HepG2 (cell line): ENCODE measurements at regions not wholly inside any gene's neighbourhood (a gene's known extent, or its start where the extent isn't known, plus 50 kb on each side); places are given as distances from the start of the nearest gene placed in this dataset.

Source experiments
- ARHGAP35 ChIP-seq: sonication (generic); formaldehyde crosslinking; IDR thresholded peaks from 2 replicates; pipeline ENCODE4 v1.9.0; 2022; ENCODE audit warnings: mild to moderate bottlenecking, inconsistent platforms, moderate library complexity, missing genetic modification reagents, borderline replicate concordance
- DZIP1 ChIP-seq: sonication (generic); formaldehyde crosslinking; IDR thresholded peaks from 2 replicates; pipeline ENCODE4 v1.5.0; 2020; ENCODE audit warnings: mild to moderate bottlenecking, missing genetic modification reagents
- FOXP4 ChIP-seq: sonication (generic); formaldehyde crosslinking; IDR thresholded peaks from 2 replicates; pipeline ENCODE4 v1.4.0; 2020; ENCODE audit warnings: missing genetic modification reagents
- HIC2 ChIP-seq: sonication (generic); formaldehyde crosslinking; IDR thresholded peaks from 2 replicates; pipeline ENCODE4 v1.9.0; 2022; ENCODE audit warnings: low read depth, missing genetic modification reagents
- MAFK ChIP-seq, 2 experiments: IDR thresholded peaks in 1 of 2; conservative IDR thresholded peaks in 1 of 2; 2 replicates each; pipeline ENCODE4 v1.6.1; 2011; ENCODE audit warnings: improper control_type of control experiment in 2 of 2, low read length in 2 of 2
- MAZ ChIP-seq, 2 experiments: sonication (generic) in 1 of 2; formaldehyde crosslinking in 1 of 2; IDR thresholded peaks; 2 replicates each; pipeline versions ENCODE4 v1.5.0 to v1.6.1; 2012 to 2020; ENCODE audit warnings: low read depth in 2 of 2, mild to moderate bottlenecking in 2 of 2, borderline replicate concordance in 1 of 2, improper control_type of control experiment in 1 of 2, low read length in 1 of 2, missing genetic modification reagents in 1 of 2, moderate library complexity in 1 of 2
- MTA1 ChIP-seq: sonication (generic); formaldehyde crosslinking; IDR thresholded peaks from 2 replicates; pipeline ENCODE4 v1.4.0; 2020; ENCODE audit warnings: missing genetic modification reagents, mild to moderate bottlenecking, borderline replicate concordance
- MXI1 ChIP-seq: IDR thresholded peaks from 3 replicates; pipeline ENCODE4 v1.6.1; 2012; ENCODE audit warnings: low read depth, low read length, inconsistent platforms, borderline replicate concordance
- NBN ChIP-seq: fragments of 450-650 bp; conservative IDR thresholded peaks from 2 replicates; pipeline ENCODE4 v1.6.1; 2017
- PPARG ChIP-seq: conservative IDR thresholded peaks from 2 replicates; pipeline ENCODE4 v1.6.1; 2016; ENCODE audit warnings: missing biosample characterization, missing genetic modification reagents
- SRY ChIP-seq: sonication (generic); formaldehyde crosslinking; IDR thresholded peaks from 2 replicates; pipeline ENCODE4 v1.8.0; 2022; ENCODE audit warnings: mild to moderate bottlenecking, missing genetic modification reagents
- ZNF251 ChIP-seq: sonication (generic); formaldehyde crosslinking; IDR thresholded peaks from 2 replicates; pipeline ENCODE4 v1.9.0; 2021; ENCODE audit warnings: mild to moderate bottlenecking, missing genetic modification reagents
- ZNF335 ChIP-seq: sonication (generic); formaldehyde crosslinking; IDR thresholded peaks from 2 replicates; pipeline ENCODE4 v1.4.0; 2020; ENCODE audit warnings: missing genetic modification reagents
- ZNF605 ChIP-seq: sonication (generic); formaldehyde crosslinking; IDR thresholded peaks from 2 replicates; pipeline ENCODE4 v1.8.0; 2022; ENCODE audit warnings: mild to moderate bottlenecking, missing genetic modification reagents
- ZNF687 ChIP-seq: sonication (generic); formaldehyde crosslinking; IDR thresholded peaks from 2 replicates; pipeline ENCODE4 v1.5.1; 2020; ENCODE audit warnings: mild to moderate bottlenecking, missing genetic modification reagents, moderate library complexity
- ZNF772 ChIP-seq: sonication (generic); formaldehyde crosslinking; IDR thresholded peaks from 2 replicates; pipeline ENCODE4 v1.5.0; 2020; ENCODE audit warnings: mild to moderate bottlenecking, missing genetic modification reagents
- ZNF792 ChIP-seq: IDR thresholded peaks from 2 replicates; pipeline ENCODE4 v1.6.1; 2016

- TF ChIP-seq PPARG: 0 out of 2 replicates have a peak, but pooled peaks have one; percentile 17
- peak; percentile 86 for TF ChIP-seq MTA1 (CRISPR knock-in tag)
- TF ChIP-seq ZNF772: peak; percentile 43; the same call in 1 of the 2 replicates
- TF ChIP-seq ZNF335: 0 out of 2 replicates have a peak, but pooled peaks have one; percentile 38
- TF ChIP-seq ZNF687 (CRISPR knock-in tag): peak; percentile 71
- no peak for TF ChIP-seq NBN
- peak; percentile 75; the same call in 1 of the 2 replicates for TF ChIP-seq ZNF792
- peak; percentile 64; the same call in 1 of the 2 replicates for TF ChIP-seq SRY (CRISPR knock-in tag)
- TF ChIP-seq MAFK (conservative IDR thresholded peaks at IDR 0.05 in 1 of 2, IDR thresholded peaks at IDR 0.05 in 1 of 2; ENCODE audit: low read length in 2 of 2): peak; percentile 30 to 32; a peak in 1 of 4 replicates
- TF ChIP-seq FOXP4 (CRISPR knock-in tag): peak; percentile 53
- TF ChIP-seq HIC2 (CRISPR knock-in tag): peak; percentile 99
- TF ChIP-seq MAZ (IDR thresholded peaks at IDR 0.05; ENCODE audit: borderline replicate concordance, low read depth, low read length): no peak
- TF ChIP-seq MAZ (CRISPR knock-in tag; IDR thresholded peaks at IDR 0.05; ENCODE audit: low read depth): 0 out of 2 replicates have a peak, but pooled peaks have one; percentile 26
- peak; percentile 52; the same call in 1 of the 3 replicates for TF ChIP-seq MXI1
- TF ChIP-seq ARHGAP35 (CRISPR knock-in tag): peak; percentile 43; the same call in 1 of the 2 replicates
- 0 out of 2 replicates have a peak, but pooled peaks have one; percentile 18 for TF ChIP-seq DZIP1 (CRISPR knock-in tag)
- TF ChIP-seq ZNF251 (CRISPR knock-in tag): no peak
- 0 out of 2 replicates have a peak, but pooled peaks have one; percentile 69 for TF ChIP-seq ZNF605 (CRISPR knock-in tag)
Measured at GRCh38 chr20:21564127-21564773, 50.4 kb upstream of the NKX2-2 start (continued).
